HEK293 (cell line): ENCODE measurements at regions not wholly inside any gene's neighbourhood (a gene's known extent, or its start where the extent isn't known, plus 50 kb on each side); places are given as distances from the start of the nearest gene placed in this dataset.

Source experiments
- CTCF ChIA-PET: fragments of 350-600 bp; formaldehyde crosslinking; extraction: SDS; loops from one replicate; lab custom pipeline; 2021; ENCODE audit warnings: antibody characterized with exemption; lab: Yijun Ruan, JAX
- POLR2A ChIA-PET: fragments of 300-600 bp; formaldehyde crosslinking; extraction: SDS; loops from one replicate; lab custom pipeline; 2020; ENCODE audit warnings: antibody characterized with exemption, inconsistent platforms; lab: Yijun Ruan, JAX
- H3K27ac ChIP-seq: fragments of 200-500 bp; sonication (Bioruptor generic); 2 replicates; pipeline ENCODE4 v1.5.1; 2014; ENCODE audit warnings: low read depth, low read length, control low read depth, inconsistent platforms; ENCODE audit errors: extremely low read depth
- H3K36me3 ChIP-seq, 2 experiments: fragments of 200-500 bp in 1 of 2; sonication (Bioruptor generic) in 1 of 2; 1 replicate in 1 of 2; 2 replicates in 1 of 2; pipeline ENCODE4 v1.5.1; 2014 to 2017; ENCODE audit warnings: inconsistent platforms in 2 of 2, low read length in 2 of 2; ENCODE audit not compliant: control insufficient read depth in 2 of 2, insufficient read depth in 1 of 2
- H3K4me1 ChIP-seq: fragments of 200-500 bp; sonication (Bioruptor generic); 2 replicates; pipeline ENCODE4 v1.5.1; 2014; ENCODE audit warnings: mild to moderate bottlenecking, low read length, inconsistent platforms; ENCODE audit not compliant: control insufficient read depth, insufficient read depth
- H3K4me3 ChIP-seq: 2 replicates; pipeline ENCODE4 v1.5.1; 2011; ENCODE audit warnings: low read depth, mild to moderate bottlenecking, control low read depth, low read length, moderate library complexity
- H3K9me3 ChIP-seq: fragments of 200-500 bp; sonication (Bioruptor generic); 2 replicates; pipeline ENCODE4 v1.5.1; 2014; ENCODE audit warnings: low read depth, low read length, inconsistent platforms; ENCODE audit not compliant: control insufficient read depth, insufficient read depth
- SALL2 ChIP-seq: fragments of 450-650 bp; formaldehyde crosslinking; IDR thresholded peaks from 2 replicates; pipeline ENCODE4 v1.5.0; 2017; ENCODE audit warnings: missing biosample characterization, mild to moderate bottlenecking, missing genetic modification characterization, borderline replicate concordance
- TCF7L2 ChIP-seq: IDR thresholded peaks from 2 replicates; pipeline ENCODE4 v1.6.1; 2011; ENCODE audit warnings: low read depth, mild to moderate bottlenecking, inconsistent platforms, low read length, moderate library complexity, borderline replicate concordance
- YY1 ChIP-seq: fragments of 450-650 bp; formaldehyde crosslinking; IDR thresholded peaks from 2 replicates; pipeline ENCODE4 v1.5.1; 2018; ENCODE audit warnings: missing biosample characterization, missing genetic modification characterization
- ZNF10 ChIP-seq: fragments of 450-650 bp; formaldehyde crosslinking; IDR thresholded peaks from 2 replicates; pipeline ENCODE4 v1.5.1; 2017; ENCODE audit warnings: missing biosample characterization, missing genetic modification characterization
- ZNF157 ChIP-seq: fragments of 450-650 bp; formaldehyde crosslinking; IDR thresholded peaks from 2 replicates; pipeline ENCODE4 v1.5.1; 2016; ENCODE audit warnings: missing biosample characterization, missing genetic modification characterization
- ZNF16 ChIP-seq: fragments of 450-650 bp; formaldehyde crosslinking; IDR thresholded peaks from 2 replicates; pipeline ENCODE4 v1.5.1; 2016; ENCODE audit warnings: low read depth, missing biosample characterization, missing genetic modification characterization
- ZNF175 ChIP-seq: fragments of 450-650 bp; formaldehyde crosslinking; IDR thresholded peaks from 2 replicates; pipeline ENCODE4 v1.5.1; 2016; ENCODE audit warnings: missing biosample characterization, missing genetic modification characterization
- ZNF211 ChIP-seq: fragments of 450-650 bp; formaldehyde crosslinking; IDR thresholded peaks from 2 replicates; pipeline ENCODE4 v1.5.1; 2016; ENCODE audit warnings: low read depth, missing biosample characterization, missing genetic modification characterization
- ZNF221 ChIP-seq: fragments of 450-650 bp; formaldehyde crosslinking; IDR thresholded peaks from 2 replicates; pipeline ENCODE4 v1.5.1; 2017; ENCODE audit warnings: missing biosample characterization, missing genetic modification characterization, borderline replicate concordance
- ZNF311 ChIP-seq: fragments of 450-650 bp; formaldehyde crosslinking; IDR thresholded peaks from 2 replicates; pipeline ENCODE4 v1.5.1; 2017; ENCODE audit warnings: missing biosample characterization, missing genetic modification characterization, borderline replicate concordance
- ZNF37A ChIP-seq: fragments of 450-650 bp; IDR thresholded peaks from 2 replicates; pipeline ENCODE4 v1.5.1; 2018; ENCODE audit warnings: missing biosample characterization, missing genetic modification characterization
- ZNF394 ChIP-seq: fragments of 450-650 bp; formaldehyde crosslinking; IDR thresholded peaks from 2 replicates; pipeline ENCODE4 v1.5.1; 2016; ENCODE audit warnings: missing biosample characterization, missing genetic modification characterization, mild to moderate bottlenecking, moderate library complexity, borderline replicate concordance
- ZNF426 ChIP-seq: fragments of 450-650 bp; formaldehyde crosslinking; IDR thresholded peaks from 2 replicates; pipeline ENCODE4 v1.5.1; 2017; ENCODE audit warnings: missing biosample characterization, missing genetic modification characterization, mild to moderate bottlenecking, inconsistent platforms, moderate library complexity
- ZNF48 ChIP-seq: fragments of 450-650 bp; formaldehyde crosslinking; IDR thresholded peaks from 2 replicates; pipeline ENCODE4 v1.5.1; 2016; ENCODE audit warnings: missing biosample characterization, missing genetic modification characterization
- ZNF488 ChIP-seq: fragments of 450-650 bp; formaldehyde crosslinking; IDR thresholded peaks from 2 replicates; pipeline ENCODE4 v1.5.1; 2016; ENCODE audit warnings: missing biosample characterization, missing genetic modification characterization
- ZNF518A ChIP-seq: fragments of 450-650 bp; formaldehyde crosslinking; conservative IDR thresholded peaks from 2 replicates; pipeline ENCODE4 v1.5.1; 2016; ENCODE audit warnings: low read depth, missing biosample characterization, missing genetic modification characterization
- ZNF529 ChIP-seq: fragments of 450-650 bp; formaldehyde crosslinking; IDR thresholded peaks from 2 replicates; pipeline ENCODE4 v1.5.1; 2017; ENCODE audit warnings: missing genetic modification characterization, missing biosample characterization; ENCODE audit not compliant: insufficient replicate concordance
- ZNF530 ChIP-seq: fragments of 450-650 bp; formaldehyde crosslinking; IDR thresholded peaks from 2 replicates; pipeline ENCODE4 v1.5.1; 2016; ENCODE audit warnings: low read depth, missing biosample characterization, missing genetic modification characterization
- ZNF561 ChIP-seq: fragments of 450-650 bp; IDR thresholded peaks from 2 replicates; pipeline ENCODE4 v1.5.1; 2018; ENCODE audit warnings: missing biosample characterization, missing genetic modification characterization, borderline replicate concordance
- ZNF654 ChIP-seq: fragments of 450-650 bp; formaldehyde crosslinking; IDR thresholded peaks from 2 replicates; pipeline ENCODE4 v1.5.1; 2016; ENCODE audit warnings: low read depth, missing biosample characterization, missing genetic modification characterization
- ZNF701 ChIP-seq: fragments of 450-650 bp; formaldehyde crosslinking; IDR thresholded peaks from 2 replicates; pipeline ENCODE4 v1.5.1; 2016; ENCODE audit warnings: missing biosample characterization, missing genetic modification characterization
- ZNF704 ChIP-seq: fragments of 450-650 bp; formaldehyde crosslinking; IDR thresholded peaks from 2 replicates; pipeline ENCODE4 v1.5.1; 2016; ENCODE audit warnings: missing biosample characterization, missing genetic modification characterization
- ZSCAN30 ChIP-seq: fragments of 450-650 bp; IDR thresholded peaks from 2 replicates; pipeline ENCODE4 v1.5.1; 2018; ENCODE audit warnings: missing biosample characterization, mild to moderate bottlenecking, missing genetic modification characterization, moderate library complexity

- no peaks in the 10 kb centered on the region for H3K36me3 ChIP-seq
- H3K4me1 ChIP-seq = no peaks in the 10 kb centered on the region
- ChIA-PET CTCF (no interaction called here), POLR2A (no interaction called here)
- TF ChIP-seq ZNF311 (tag by site-specific recombination) (no peak), ZNF561 (no peak), ZNF221 (no peak), SALL2 (no peak), ZNF654 (tag by site-specific recombination) (no peak), ZNF518A (tag by site-specific recombination) (no peak), ZSCAN30 (tag by site-specific recombination) (no peak), ZNF175 (tag by site-specific recombination) (no peak), TCF7L2 (no peak)
- H3K27ac ChIP-seq = no peak overlapping the region
- no peaks in the 10 kb centered on the region for H3K9me3 ChIP-seq
- H3K4me3 ChIP-seq = no peak overlapping the region
These were observed 113.5 kb upstream of the FAM9A start for GRCh38 chrX:8914681-8915080.

- POLR2A ChIA-PET = no interaction called here
- H3K36me3 ChIP-seq = no peaks in the 10 kb centered on the region
- no peak overlapping the region for H3K27ac ChIP-seq
- CTCF ChIA-PET = no interaction called here
- no peaks in the 10 kb centered on the region for H3K9me3 ChIP-seq
- H3K4me1 ChIP-seq = no peaks in the 10 kb centered on the region
- no peak overlapping the region for H3K4me3 ChIP-seq
- TF ChIP-seq ZNF518A (tag by site-specific recombination) = no peak
- no peak for TF ChIP-seq ZNF211
- no peak for TF ChIP-seq ZNF48
- TF ChIP-seq ZNF701 (tag by site-specific recombination) = no peak
- no peak for TF ChIP-seq ZNF10
- no peak for TF ChIP-seq ZNF426
- TF ChIP-seq ZNF394 (tag by site-specific recombination) = no peak
- TF ChIP-seq ZNF530 = no peak
- no peak for TF ChIP-seq ZNF488 (tag by site-specific recombination)
- no peak for TF ChIP-seq ZNF704 (tag by site-specific recombination)
- TF ChIP-seq ZNF157 (tag by site-specific recombination) = no peak
- TF ChIP-seq ZNF16 (tag by site-specific recombination) = no peak
- TF ChIP-seq ZNF529 (tag by site-specific recombination) = no peak
- no peak for TF ChIP-seq ZNF37A (tag by site-specific recombination)
- TF ChIP-seq YY1 = no peak
These were observed 112.6 kb upstream of the FAM9A start for GRCh38 chrX:8913655-8914409.
